Neural progenitor cell (in vitro differentiated cells): ENCODE measurements at regions not wholly inside any gene's neighbourhood (a gene's known extent, or its start where the extent isn't known, plus 50 kb on each side); places are given as distances from the start of the nearest gene placed in this dataset.

Experiments used
- DNase-seq: peaks from one replicate; pipeline ENCODE4 v3.0.0-alpha.2; 2016; ENCODE audit warnings: low spot score
- H2AFZ ChIP-seq: fragments of 200-600 bp; sonication (generic); replicated peaks from 2 replicates; pipeline ENCODE4 v1.6.1; 2016; ENCODE audit warnings: antibody characterized with exemption
- H3F3A ChIP-seq: fragments of 200-600 bp; sonication (generic); 2 replicates; pipeline ENCODE4 v1.6.1; 2016; ENCODE audit warnings: antibody characterized with exemption, low read depth
- H3K27ac ChIP-seq: fragments of 200-600 bp; sonication (generic); 2 replicates; pipeline ENCODE4 v1.5.1; 2016; ENCODE audit warnings: mild to moderate bottlenecking
- H3K27me3 ChIP-seq: fragments of 200-600 bp; sonication (generic); 2 replicates; pipeline ENCODE4 v1.6.1; 2016; ENCODE audit warnings: mild to moderate bottlenecking, moderate library complexity
- H3K36me3 ChIP-seq: fragments of 200-600 bp; sonication (generic); 2 replicates; pipeline ENCODE4 v1.5.1; 2016
- H3K4me1 ChIP-seq: fragments of 200-600 bp; sonication (generic); 2 replicates; pipeline ENCODE4 v1.6.1; 2016; ENCODE audit warnings: mixed run types
- H3K4me2 ChIP-seq: fragments of 200-600 bp; sonication (generic); 2 replicates; pipeline ENCODE4 v1.6.1; 2016
- H3K4me3 ChIP-seq: fragments of 200-600 bp; sonication (generic); 2 replicates; pipeline ENCODE4 v1.5.1; 2016
- H3K79me2 ChIP-seq: fragments of 200-600 bp; sonication (generic); 2 replicates; pipeline ENCODE4 v1.6.1; 2016; ENCODE audit warnings: low read depth
- H3K9ac ChIP-seq: fragments of 200-600 bp; sonication (generic); 2 replicates; pipeline ENCODE4 v1.6.1; 2016
- H3K9me3 ChIP-seq: fragments of 200-600 bp; sonication (generic); 2 replicates; pipeline ENCODE4 v1.5.1; 2016; ENCODE audit warnings: low read depth
- H4K20me1 ChIP-seq: fragments of 200-600 bp; sonication (generic); 2 replicates; pipeline ENCODE4 v1.6.1; 2016; ENCODE audit warnings: low read depth
- H3K27ac Mint-ChIP-seq: 3 replicates; pipeline ENCODE4 v1.8.0; 2021; ENCODE audit warnings: mixed read lengths
- H3K27me3 Mint-ChIP-seq: 2 replicates; pipeline ENCODE4 v1.8.0; 2022; ENCODE audit warnings: low read depth, mild to moderate bottlenecking, inconsistent platforms, moderate library complexity, mixed read lengths; ENCODE audit not compliant: insufficient read depth
- H3K36me3 Mint-ChIP-seq: 3 replicates; pipeline ENCODE4 v1.8.0; 2021; ENCODE audit warnings: mixed read lengths
- H3K4me1 Mint-ChIP-seq: 3 replicates; pipeline ENCODE4 v1.8.0; 2021; ENCODE audit warnings: mixed read lengths
- H3K4me3 Mint-ChIP-seq: 3 replicates; pipeline ENCODE4 v1.8.0; 2021; ENCODE audit warnings: mild to moderate bottlenecking, moderate library complexity, mixed read lengths
- H3K9me3 Mint-ChIP-seq: 3 replicates; pipeline ENCODE4 v1.8.0; 2020; ENCODE audit warnings: mixed read lengths
- CTCF ChIP-seq: fragments of 200-600 bp; sonication (generic); IDR thresholded peaks from 2 replicates; pipeline ENCODE4 v1.5.1; 2017; ENCODE audit warnings: antibody characterized with exemption, mild to moderate bottlenecking
- EZH2 ChIP-seq: fragments of 200-600 bp; sonication (generic); IDR thresholded peaks from 2 replicates; pipeline ENCODE4 v1.6.1; 2017; ENCODE audit warnings: antibody characterized with exemption, mild to moderate bottlenecking, moderate library complexity
- EZH2phosphoT487 ChIP-seq: fragments of 200-600 bp; sonication (generic); IDR thresholded peaks from 2 replicates; pipeline ENCODE4 v1.6.1; 2017; ENCODE audit warnings: antibody characterized with exemption

GRCh38 chr18:10245846-10246175 lies 208.6 kb upstream of the APCDD1 start:
- DNase-seq, result no peak
- Histone ChIP-seq H3K9me3 (no peaks in the 10 kb centered on the region), H3K4me1 (peaks cover 4% of the 10 kb centered on the region), H4K20me1 (no peaks in the 10 kb centered on the region), H3K4me2 (no peak overlapping the region), H3K27ac (no peak overlapping the region), H3K79me2 (no peaks in the 10 kb centered on the region), H3K4me3 (no peak overlapping the region), H2AFZ (no peak overlapping the region), H3K27me3 (no peaks in the 10 kb centered on the region), H3F3A (no peaks in the 10 kb centered on the region), H3K36me3 (no peaks in the 10 kb centered on the region), H3K9ac (no peak overlapping the region)
- peak overlapping the region; percentile 22 for H3K27ac Mint-ChIP-seq
- peaks cover 7% of the 10 kb centered on the region for H3K9me3 Mint-ChIP-seq
- no peak overlapping the region for H3K4me3 Mint-ChIP-seq
- peaks cover 38% of the 10 kb centered on the region for H3K4me1 Mint-ChIP-seq
- TF ChIP-seq CTCF (no peak), EZH2phosphoT487 (no peak), EZH2 (no peak)
- H3K36me3 Mint-ChIP-seq, result no peaks in the 10 kb centered on the region
- H3K27me3 Mint-ChIP-seq, result peaks cover 9% of the 10 kb centered on the region

GRCh38 chr18:10247021-10247741 lies 207.3 kb upstream of the APCDD1 start:
- H2AFZ ChIP-seq, result no peak overlapping the region
- H3K27ac ChIP-seq, result no peak overlapping the region
- H3K27me3 ChIP-seq, result no peaks in the 10 kb centered on the region
- H3K79me2 ChIP-seq, result no peaks in the 10 kb centered on the region
- Mint-ChIP-seq H3K27ac (peak overlapping the region; percentile 42), H3K4me1 (peaks cover 38% of the 10 kb centered on the region), H3K4me3 (no peak overlapping the region), H3K9me3 (peaks cover 14% of the 10 kb centered on the region), H3K27me3 (peaks cover 9% of the 10 kb centered on the region), H3K36me3 (no peaks in the 10 kb centered on the region)
- H3K4me1 ChIP-seq, result peaks cover 4% of the 10 kb centered on the region
- no peak overlapping the region for H3K4me3 ChIP-seq
- no peaks in the 10 kb centered on the region for H3K36me3 ChIP-seq
- H3K4me2 ChIP-seq, result no peak overlapping the region
- TF ChIP-seq EZH2 (no peak), CTCF (no peak), EZH2phosphoT487 (no peak)
- no peaks in the 10 kb centered on the region for H4K20me1 ChIP-seq
- H3K9me3 ChIP-seq, result no peaks in the 10 kb centered on the region
- no peak for DNase-seq
- H3K9ac ChIP-seq, result no peak overlapping the region
- H3F3A ChIP-seq, result no peaks in the 10 kb centered on the region

GRCh38 chr18:10247742-10248082 lies 206.7 kb upstream of the APCDD1 start:
- Histone ChIP-seq H3K4me1 (peaks cover 4% of the 10 kb centered on the region), H3K9me3 (no peaks in the 10 kb centered on the region), H3K27ac (no peak overlapping the region), H3K36me3 (no peaks in the 10 kb centered on the region), H3K27me3 (no peaks in the 10 kb centered on the region), H3K4me3 (no peak overlapping the region), H3K9ac (no peak overlapping the region), H3K79me2 (no peaks in the 10 kb centered on the region), H3K4me2 (no peak overlapping the region), H2AFZ (no peak overlapping the region), H3F3A (no peaks in the 10 kb centered on the region), H4K20me1 (no peaks in the 10 kb centered on the region)
- Mint-ChIP-seq H3K4me3 (no peak overlapping the region), H3K4me1 (peaks cover 38% of the 10 kb centered on the region), H3K27ac (peak overlapping the region; percentile 44), H3K27me3 (peaks cover 9% of the 10 kb centered on the region), H3K9me3 (peaks cover 14% of the 10 kb centered on the region), H3K36me3 (no peaks in the 10 kb centered on the region)
- no peak for TF ChIP-seq EZH2
- no peak for TF ChIP-seq CTCF
- TF ChIP-seq EZH2phosphoT487, result no peak
- no peak for DNase-seq
